ENCODE measurements at regions not wholly inside any gene's neighbourhood (a gene's known extent, or its start where the extent isn't known, plus 50 kb on each side); places are given as distances from the start of the nearest gene placed in this dataset.

DNA sequence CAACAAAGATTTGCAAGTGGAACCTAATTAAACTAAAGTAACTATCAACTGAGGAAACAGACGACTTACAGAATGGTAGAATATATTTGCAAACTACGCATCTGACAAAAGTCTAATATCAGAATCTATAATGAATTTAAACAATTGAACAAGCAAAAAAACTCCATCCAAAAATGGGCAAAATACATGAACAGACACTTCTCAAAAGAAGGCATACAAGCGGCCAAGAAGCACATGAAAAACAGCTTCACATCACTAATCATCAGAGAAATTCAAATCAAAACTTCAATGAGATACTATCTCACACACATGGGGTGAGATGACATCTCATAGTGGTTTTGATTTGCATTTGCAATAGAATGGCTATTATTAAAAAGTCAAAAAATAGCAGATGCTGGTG is 128.6 kb downstream of the POLR2M start:
- Histone ChIP-seq H3K36me3 (ENCODE audit: insufficient read depth, low read length) (no peaks in the 10 kb centered on the region), H3K4me2 (ENCODE audit: insufficient read depth, low read length) (no peak overlapping the region), H3K27me3 (ENCODE audit: insufficient read depth, low read length) (peaks cover 9% of the 10 kb centered on the region), H3K4me3 (ENCODE audit: insufficient read depth, low read length) (no peak overlapping the region), H3K79me2 (ENCODE audit: insufficient read depth, low read length) (no peaks in the 10 kb centered on the region), H3K4me1 (ENCODE audit: insufficient read depth, low read length) (no peaks in the 10 kb centered on the region), H4K20me1 (ENCODE audit: insufficient read depth, low read length) (no peaks in the 10 kb centered on the region), H2AFZ (ENCODE audit: low read length) (no peak overlapping the region), H3K27ac (ENCODE audit: low read depth, low read length) (no peak overlapping the region), H3K9me3 (ENCODE audit: low read depth, low read length) (no peaks in the 10 kb centered on the region)
- DNase-seq (ENCODE audit: insufficient read length, low spot score, missing footprints): no peak
- TF ChIP-seq, protein P1, sequence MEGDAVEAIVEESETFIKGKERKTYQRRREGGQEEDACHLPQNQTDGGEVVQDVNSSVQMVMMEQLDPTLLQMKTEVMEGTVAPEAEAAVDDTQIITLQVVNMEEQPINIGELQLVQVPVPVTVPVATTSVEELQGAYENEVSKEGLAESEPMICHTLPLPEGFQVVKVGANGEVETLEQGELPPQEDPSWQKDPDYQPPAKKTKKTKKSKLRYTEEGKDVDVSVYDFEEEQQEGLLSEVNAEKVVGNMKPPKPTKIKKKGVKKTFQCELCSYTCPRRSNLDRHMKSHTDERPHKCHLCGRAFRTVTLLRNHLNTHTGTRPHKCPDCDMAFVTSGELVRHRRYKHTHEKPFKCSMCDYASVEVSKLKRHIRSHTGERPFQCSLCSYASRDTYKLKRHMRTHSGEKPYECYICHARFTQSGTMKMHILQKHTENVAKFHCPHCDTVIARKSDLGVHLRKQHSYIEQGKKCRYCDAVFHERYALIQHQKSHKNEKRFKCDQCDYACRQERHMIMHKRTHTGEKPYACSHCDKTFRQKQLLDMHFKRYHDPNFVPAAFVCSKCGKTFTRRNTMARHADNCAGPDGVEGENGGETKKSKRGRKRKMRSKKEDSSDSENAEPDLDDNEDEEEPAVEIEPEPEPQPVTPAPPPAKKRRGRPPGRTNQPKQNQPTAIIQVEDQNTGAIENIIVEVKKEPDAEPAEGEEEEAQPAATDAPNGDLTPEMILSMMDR (IDR thresholded peaks at IDR 0.05; ENCODE audit: extremely low read depth, low read depth, low read length): no peak

DNA sequence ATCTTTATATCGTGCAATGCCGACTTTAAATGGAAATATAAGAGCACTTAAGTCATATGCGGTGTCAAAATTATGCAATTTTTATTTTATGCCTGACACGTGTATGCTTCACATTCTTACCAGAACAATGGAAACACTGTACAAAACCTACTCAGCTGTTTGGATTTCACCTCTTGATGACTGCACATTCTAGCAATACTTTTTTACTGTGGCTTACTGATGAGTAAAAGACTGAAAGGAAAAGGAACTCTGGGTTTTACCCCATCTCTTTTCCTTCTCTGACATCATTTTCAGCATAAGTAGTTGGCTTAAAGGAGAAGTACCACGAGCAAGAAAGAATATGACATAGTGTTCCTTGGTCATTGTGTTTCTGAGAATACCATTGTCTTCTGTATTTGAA is 142.8 kb downstream of the POLR2M start:
- H2AFZ ChIP-seq (ENCODE audit: low read length): no peak overlapping the region
- no peaks in the 10 kb centered on the region for H3K9me3 ChIP-seq (ENCODE audit: low read depth, low read length)
- H3K27ac ChIP-seq (ENCODE audit: low read depth, low read length): no peak overlapping the region
- H3K4me1 ChIP-seq (ENCODE audit: insufficient read depth, low read length): no peaks in the 10 kb centered on the region
- H3K79me2 ChIP-seq (ENCODE audit: insufficient read depth, low read length): no peaks in the 10 kb centered on the region
- peaks cover 53% of the 10 kb centered on the region for H3K27me3 ChIP-seq (ENCODE audit: insufficient read depth, low read length)
- no peak overlapping the region for H3K4me2 ChIP-seq (ENCODE audit: insufficient read depth, low read length)
- H4K20me1 ChIP-seq (ENCODE audit: insufficient read depth, low read length): no peaks in the 10 kb centered on the region
- no peaks in the 10 kb centered on the region for H3K36me3 ChIP-seq (ENCODE audit: insufficient read depth, low read length)
- TF ChIP-seq, protein P1 (IDR thresholded peaks at IDR 0.05; ENCODE audit: extremely low read depth, low read depth, low read length): no peak
- no peak overlapping the region for H3K4me3 ChIP-seq (ENCODE audit: insufficient read depth, low read length)
- DNase-seq (ENCODE audit: insufficient read length, low spot score, missing footprints): no peak

DNA sequence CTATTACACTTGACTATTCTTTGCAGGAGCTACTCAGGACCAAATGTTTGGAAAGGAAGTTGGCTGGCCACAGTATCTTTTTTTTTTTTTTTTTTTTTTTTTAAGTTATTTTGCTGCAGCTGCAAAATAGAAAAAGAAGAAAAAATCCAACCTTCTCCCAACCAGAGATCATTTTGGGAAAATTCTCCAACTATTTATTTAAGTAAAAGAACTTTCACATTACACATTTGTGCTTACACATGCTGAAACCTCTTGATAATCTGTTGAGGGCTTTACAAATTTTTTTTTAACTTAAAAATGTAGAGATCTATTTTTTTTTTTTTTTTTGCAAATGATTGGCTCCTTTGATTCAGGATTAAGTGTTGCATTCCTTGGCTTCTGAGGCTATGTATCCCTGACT is 148.0 kb downstream of the POLR2M start:
- TF ChIP-seq, protein P1 (IDR thresholded peaks at IDR 0.05; ENCODE audit: extremely low read depth, low read depth, low read length): no peak
- no peaks in the 10 kb centered on the region for H3K9me3 ChIP-seq (ENCODE audit: low read depth, low read length)
- H3K4me2 ChIP-seq (ENCODE audit: insufficient read depth, low read length): no peak overlapping the region
- H4K20me1 ChIP-seq (ENCODE audit: insufficient read depth, low read length): no peaks in the 10 kb centered on the region
- no peak overlapping the region for H3K4me3 ChIP-seq (ENCODE audit: insufficient read depth, low read length)
- H3K79me2 ChIP-seq (ENCODE audit: insufficient read depth, low read length): no peaks in the 10 kb centered on the region
- H2AFZ ChIP-seq (ENCODE audit: low read length): no peak overlapping the region
- no peak overlapping the region for H3K27ac ChIP-seq (ENCODE audit: low read depth, low read length)
- DNase-seq (ENCODE audit: insufficient read length, low spot score, missing footprints): no peak
- no peaks in the 10 kb centered on the region for H3K36me3 ChIP-seq (ENCODE audit: insufficient read depth, low read length)
- H3K27me3 ChIP-seq (ENCODE audit: insufficient read depth, low read length): peaks cover 40% of the 10 kb centered on the region
- H3K4me1 ChIP-seq (ENCODE audit: insufficient read depth, low read length): no peaks in the 10 kb centered on the region

DNA sequence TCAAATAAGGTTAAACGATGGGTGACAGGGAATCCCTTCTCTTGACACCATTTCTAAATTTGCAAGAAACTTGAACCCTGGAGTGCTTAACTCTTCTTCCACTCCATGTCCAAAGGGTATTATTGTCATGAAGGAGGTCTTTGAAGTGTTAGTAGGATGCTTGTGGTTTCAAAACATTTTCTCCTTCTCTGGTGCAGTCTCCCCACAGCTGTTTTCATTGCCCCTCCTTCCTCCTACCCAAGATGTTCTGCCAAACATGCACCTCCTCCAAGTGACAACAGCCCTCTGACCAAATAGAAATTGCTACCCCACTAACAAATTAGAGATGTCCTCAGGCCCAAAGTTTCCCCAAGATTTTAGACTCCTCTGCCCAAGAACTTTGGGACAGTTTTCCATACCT is 151.4 kb downstream of the POLR2M start:
- Histone ChIP-seq H3K79me2 (ENCODE audit: insufficient read depth, low read length) (no peaks in the 10 kb centered on the region), H3K4me1 (ENCODE audit: insufficient read depth, low read length) (peaks cover 4% of the 10 kb centered on the region), H3K9me3 (ENCODE audit: low read depth, low read length) (no peaks in the 10 kb centered on the region), H3K4me3 (ENCODE audit: insufficient read depth, low read length) (no peak overlapping the region), H3K27me3 (ENCODE audit: insufficient read depth, low read length) (peaks cover 16% of the 10 kb centered on the region), H3K27ac (ENCODE audit: low read depth, low read length) (no peak overlapping the region), H2AFZ (ENCODE audit: low read length) (no peak overlapping the region), H3K4me2 (ENCODE audit: insufficient read depth, low read length) (no peak overlapping the region), H4K20me1 (ENCODE audit: insufficient read depth, low read length) (no peaks in the 10 kb centered on the region), H3K36me3 (ENCODE audit: insufficient read depth, low read length) (no peaks in the 10 kb centered on the region)
- TF ChIP-seq, protein P1 (IDR thresholded peaks at IDR 0.05; ENCODE audit: extremely low read depth, low read depth, low read length): no peak
- DNase-seq (ENCODE audit: insufficient read length, low spot score, missing footprints): no peak

Data from osteoblast (primary cell).